ENCODE measurements at regions not wholly inside any gene's neighbourhood (a gene's known extent, or its start where the extent isn't known, plus 50 kb on each side); places are given as distances from the start of the nearest gene placed in this dataset.

DNA sequence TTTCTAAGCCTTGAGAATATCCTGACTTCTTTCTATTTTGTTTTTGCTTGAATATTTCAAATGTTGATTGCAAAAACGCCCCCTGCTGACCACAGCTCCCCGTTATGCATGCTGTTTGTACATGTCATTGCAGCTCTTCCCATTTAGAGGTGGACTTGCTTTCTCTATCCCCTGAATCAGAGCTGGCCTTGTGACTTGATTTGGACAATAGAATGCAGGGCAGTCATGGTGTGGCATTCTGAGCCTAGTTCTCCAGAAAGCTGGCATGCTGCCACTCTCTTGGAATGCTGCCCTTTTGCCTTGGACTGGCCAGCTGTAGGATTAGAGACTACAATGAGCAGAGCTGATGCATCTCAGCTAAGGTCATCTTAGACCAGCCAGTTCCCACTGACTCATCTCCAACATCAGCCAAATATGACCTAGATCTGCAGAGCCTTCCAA is 1561.5 kb downstream of the MRPL39 start:
- DNase-seq: no peak

DNA sequence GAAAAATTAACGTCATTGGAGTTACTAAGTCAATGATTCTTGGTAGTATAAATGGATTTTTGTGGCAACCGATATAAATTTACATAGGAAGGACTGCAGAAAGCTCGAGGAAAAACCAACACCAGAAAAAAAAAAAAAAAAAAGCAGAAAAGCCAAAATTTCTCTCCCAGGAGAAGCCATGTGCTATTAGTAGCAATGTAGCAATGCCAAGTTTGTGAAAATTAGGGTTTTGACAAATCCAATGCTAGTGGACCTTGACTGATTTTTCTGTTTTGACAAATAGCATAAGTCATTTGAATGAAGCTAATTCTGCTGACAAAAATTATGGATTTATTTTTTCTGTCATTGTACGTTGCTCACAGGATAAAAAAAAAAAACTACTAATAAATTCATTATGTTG is 1561.9 kb downstream of the MRPL39 start:
- no peak for DNase-seq

- no peak for DNase-seq
Observed at GRCh38 chr21:24042687-24043086, 1564.6 kb downstream of the MRPL39 start.

- no peak for DNase-seq
Observed at GRCh38 chr21:24032709-24033232, 1574.5 kb downstream of the MRPL39 start.

DNA sequence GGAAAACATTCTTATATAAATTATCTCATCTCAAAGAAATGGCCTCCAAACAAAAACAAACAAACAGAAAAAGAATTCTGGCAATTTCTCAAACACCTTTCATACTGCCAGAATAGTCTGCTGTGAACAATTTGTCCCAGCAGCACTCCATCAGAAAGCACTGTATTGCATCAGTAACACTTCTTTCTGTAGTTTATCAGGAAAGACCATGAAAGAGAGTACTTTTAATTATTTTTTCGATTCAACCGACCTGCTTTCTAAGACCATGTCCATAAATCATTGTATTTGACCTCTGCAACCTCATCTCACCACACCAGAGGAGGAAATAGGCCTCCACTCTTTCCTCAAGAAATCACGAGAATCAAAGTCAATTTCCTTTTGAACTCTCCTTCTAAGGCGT is 1579.9 kb downstream of the MRPL39 start:
- no peak for DNase-seq

DNA sequence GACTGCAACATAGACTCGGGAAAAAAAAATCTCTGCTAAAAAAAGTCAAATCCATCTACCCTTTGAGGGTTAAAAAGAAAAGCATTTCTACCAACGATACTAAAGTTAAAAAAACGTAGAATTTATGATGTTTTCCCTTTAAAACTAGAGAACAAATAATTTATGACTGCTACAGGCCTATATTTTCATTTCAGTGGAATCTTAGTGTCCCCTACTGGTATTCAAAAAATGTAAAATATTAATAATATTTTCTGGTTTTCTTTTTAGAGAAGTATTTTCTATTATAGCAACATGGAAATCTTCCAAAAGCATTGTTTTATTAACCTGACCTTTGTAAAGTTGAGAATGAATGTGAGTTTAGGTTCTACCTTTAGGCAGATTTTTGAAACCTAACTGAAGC is 1582.2 kb downstream of the MRPL39 start:
- DNase-seq: no peak

- no peak for DNase-seq
Observed at GRCh38 chr21:24023936-24024335, 1583.3 kb downstream of the MRPL39 start.

DNA sequence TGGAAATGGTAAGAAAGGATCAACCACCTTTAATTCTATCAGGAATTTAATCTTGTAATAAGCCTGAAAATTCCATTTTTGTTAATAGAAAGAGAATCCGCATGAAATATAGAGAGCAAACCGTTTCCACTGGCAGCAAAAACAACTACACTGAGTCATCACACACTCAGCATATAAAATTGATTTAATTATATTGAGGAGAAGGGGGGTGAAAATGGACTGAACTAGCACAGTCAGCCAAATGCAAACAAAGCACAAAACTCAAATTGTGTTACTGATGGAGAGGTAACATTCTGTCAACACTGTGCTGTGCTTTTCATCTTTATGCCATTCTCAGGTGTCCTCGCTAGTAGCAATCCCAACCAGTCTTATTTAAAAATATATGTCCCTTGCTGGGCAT is 1583.9 kb downstream of the MRPL39 start:
- DNase-seq: no peak

DNA sequence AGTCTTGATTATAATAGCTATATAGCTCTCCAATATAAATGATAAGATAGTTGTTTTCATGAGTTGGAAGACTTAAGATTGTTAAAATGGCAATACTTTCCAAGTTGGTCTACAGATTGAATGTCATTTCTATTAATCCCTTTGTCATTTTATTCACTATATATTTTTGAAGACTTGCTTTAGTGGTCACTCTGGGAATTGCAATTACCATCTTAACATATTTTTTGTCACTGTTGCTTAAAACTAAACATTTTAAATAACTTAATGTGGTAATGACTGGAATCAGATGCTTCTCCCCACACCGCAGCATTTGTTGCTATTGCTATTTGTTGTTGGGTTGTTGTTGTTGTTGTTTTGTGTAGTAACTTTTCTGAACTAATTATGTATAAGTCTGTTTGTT is 1592.9 kb downstream of the MRPL39 start:
- no peak for DNase-seq

DNA sequence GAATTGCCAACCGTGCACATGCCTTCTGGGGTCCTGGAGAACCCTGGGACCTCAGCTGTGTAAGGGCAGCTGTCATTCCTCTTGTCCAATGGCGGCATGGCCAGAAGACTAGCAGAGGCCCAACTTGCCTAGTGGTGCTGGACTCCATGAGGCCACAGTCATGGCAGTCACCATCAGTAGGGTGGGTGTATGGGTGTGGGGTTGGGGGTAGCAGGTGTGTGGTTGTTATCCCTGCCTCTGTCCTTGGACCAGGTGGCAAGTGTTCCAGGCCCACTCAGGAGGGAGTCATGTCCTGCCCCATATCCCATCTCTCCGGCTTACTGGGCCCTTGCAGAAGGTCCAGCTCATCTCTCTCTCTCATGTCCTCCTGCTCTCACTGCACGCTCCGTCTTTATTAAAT is 1596.2 kb downstream of the MRPL39 start:
- no peak for DNase-seq

GRCh38 chr21:24007592-24007991 is 1599.7 kb downstream of the MRPL39 start:
- no peak for DNase-seq

DNA sequence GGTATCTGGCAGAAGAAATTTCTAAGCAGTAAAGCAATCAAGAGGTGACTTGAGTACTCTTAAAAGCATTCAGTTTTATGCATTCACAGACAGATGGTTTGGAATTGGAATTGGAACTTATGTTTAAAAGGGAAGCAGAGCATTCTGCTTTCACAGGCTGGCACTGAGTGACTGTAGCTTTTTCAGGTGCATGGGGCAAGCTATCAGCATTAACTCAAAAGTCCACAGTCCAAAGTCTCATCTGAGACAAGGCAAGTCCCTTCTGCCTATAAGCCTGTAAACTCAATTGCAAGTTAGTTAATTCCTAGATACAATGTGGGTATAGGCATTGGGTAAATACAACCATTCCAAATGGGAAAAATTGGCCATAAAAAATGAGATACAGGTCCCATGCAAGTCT is 1620.3 kb downstream of the MRPL39 start:
- DNase-seq: no peak

GRCh38 chr21:23986214-23986613 is 1621.1 kb downstream of the MRPL39 start:
- no peak for DNase-seq

- no peak for DNase-seq
Observed at GRCh38 chr21:23982546-23982945, 1624.7 kb downstream of the MRPL39 start.

DNA sequence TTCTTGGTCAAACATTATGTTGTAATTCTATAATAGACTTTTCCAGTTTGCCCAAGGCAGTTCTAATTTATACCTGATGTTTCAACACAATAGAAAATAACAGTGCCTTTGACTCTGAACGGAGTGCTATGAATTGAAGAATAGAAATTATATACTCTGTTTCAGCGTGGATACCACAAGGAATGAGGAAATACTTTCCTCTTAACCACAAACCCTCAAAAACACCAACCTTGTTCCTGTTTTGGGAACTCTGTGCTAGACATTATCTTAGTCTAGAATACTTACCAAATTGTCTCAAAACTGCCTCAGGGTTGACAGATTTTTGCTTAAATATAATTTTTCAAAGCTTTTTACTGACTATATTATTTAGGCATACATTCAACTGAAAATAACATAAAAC is 1629.3 kb downstream of the MRPL39 start:
- peak; percentile 30 for DNase-seq

DNA sequence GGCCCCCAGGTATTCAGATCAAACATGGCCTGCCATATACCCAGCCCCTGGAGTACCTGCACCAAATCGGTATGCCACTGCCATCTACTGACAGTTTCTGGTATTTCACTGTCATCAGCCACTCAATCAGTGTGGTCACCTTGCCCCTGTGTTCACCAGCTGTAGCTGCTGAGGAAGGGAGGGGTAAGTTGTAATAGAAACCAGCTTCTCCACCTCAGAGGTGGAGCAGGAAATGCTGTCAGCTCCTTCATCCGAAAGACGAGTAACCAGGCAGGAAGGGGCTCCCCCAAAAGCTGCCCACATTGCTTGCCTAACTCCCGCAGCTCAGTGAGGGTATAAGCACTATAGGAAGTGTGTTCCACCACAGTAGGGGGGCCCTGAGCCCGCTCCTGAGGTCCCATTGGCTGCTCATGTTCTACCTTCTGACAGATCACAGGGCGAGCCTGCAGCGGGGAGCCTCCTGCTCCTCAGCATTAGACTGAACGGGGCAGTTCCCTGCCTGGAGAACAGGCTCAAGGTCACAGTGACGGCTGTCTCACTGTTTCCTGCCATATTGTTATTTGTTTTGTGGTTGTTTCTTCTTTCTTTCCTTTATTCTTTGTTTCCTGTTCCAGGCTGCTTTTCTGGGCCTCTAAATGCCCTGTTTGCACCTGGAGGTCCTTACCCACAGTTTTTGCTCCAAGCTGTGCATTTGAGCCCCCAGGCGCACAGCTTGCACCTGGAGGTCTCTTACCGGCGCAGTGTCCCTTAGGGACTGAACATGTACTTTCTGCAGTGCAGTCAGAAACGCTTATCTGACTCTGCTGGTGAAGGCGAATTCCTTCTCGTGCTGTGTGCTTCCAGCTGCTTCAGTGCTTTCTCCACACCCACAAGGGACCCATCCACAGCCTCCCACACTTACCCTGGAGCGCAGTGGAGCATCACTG is 1638.3 kb downstream of the MRPL39 start:
- peak; percentile 53 for DNase-seq

GRCh38 chr21:23968008-23968407 is 1639.3 kb downstream of the MRPL39 start:
- no peak for DNase-seq

- no peak for DNase-seq
Observed at GRCh38 chr21:23963454-23963853, 1643.8 kb downstream of the MRPL39 start.

DNA sequence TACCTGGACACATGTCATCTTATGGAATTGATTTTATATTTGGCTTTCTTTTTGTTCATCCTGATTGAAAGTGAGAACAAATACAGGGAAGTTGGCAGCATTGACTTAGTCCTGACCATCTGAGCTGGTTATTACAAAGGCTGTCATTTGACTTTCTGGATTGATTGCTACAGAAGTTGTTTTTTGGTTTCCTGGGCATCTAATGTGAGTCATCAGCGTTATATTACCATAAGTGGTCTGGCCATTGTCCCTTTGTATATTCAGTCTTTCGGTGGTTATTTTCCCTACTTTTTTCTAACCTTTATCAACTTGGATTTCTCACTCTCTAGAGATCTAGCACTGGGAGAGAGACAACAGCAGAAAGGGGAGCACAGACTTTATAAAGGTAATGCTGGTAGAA is 1646.5 kb downstream of the MRPL39 start:
- no peak for DNase-seq

GRCh38 chr21:23955135-23955843 is 1652.0 kb downstream of the MRPL39 start:
- no peak for DNase-seq

DNA sequence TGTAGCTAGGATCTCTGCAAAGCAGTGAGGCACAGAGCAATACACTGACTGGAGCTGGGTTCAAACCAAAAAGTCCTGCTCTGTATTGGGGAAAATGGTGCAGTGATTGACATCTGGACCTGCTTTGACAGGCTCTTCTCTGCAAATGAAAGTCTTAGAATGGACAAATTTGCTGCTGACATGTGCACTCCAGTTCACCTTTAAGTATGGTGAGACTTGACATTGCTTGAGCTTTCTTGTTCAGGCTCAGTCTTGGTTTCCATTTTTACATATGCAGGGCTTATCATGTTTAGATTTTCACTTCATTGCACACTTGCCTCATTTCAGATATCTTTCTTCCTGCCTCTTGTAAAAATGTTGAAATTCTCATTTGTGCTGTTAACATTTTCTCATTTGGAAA is 1655.0 kb downstream of the MRPL39 start:
- DNase-seq: no peak

- no peak for DNase-seq
Observed at GRCh38 chr21:23951251-23951650, 1656.0 kb downstream of the MRPL39 start.

DNA sequence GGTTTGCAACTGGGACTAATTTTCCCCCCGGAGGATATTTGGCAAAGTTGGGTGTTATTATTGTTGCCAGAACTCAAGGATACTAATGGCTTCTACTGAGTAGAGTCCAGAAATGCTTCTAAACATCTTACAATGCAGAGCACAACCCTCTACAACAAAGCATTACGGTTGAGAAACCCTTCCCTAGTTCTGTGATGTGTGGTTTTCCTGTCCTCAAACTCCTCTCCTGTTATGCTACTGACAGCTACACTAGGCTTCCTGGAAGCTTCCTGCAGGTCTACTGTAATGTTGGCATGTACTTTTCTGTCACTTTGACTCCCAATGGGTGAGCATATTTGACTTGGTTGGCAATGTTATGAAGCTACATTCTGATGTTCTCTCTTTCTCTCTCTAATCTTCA is 1656.9 kb downstream of the MRPL39 start:
- no peak for DNase-seq

GRCh38 chr21:23949493-23949892 is 1657.8 kb downstream of the MRPL39 start:
- no peak for DNase-seq
